Nucleus accumbens (tissue), 56 donors: ENCODE measurements at regions not wholly inside any gene's neighbourhood (a gene's known extent, or its start where the extent isn't known, plus 50 kb on each side); places are given as distances from the start of the nearest gene placed in this dataset.

ENCODE experiments used
- DNase-seq, 56 donors: peaks; one replicate each; lab custom pipeline; 2025; lab: John Stamatoyannopoulos, UW

GRCh38 chr11:15575409-15575808 lies 460.7 kb downstream of the INSC start:
- DNase-seq = no peak

GRCh38 chr11:15576769-15577168 lies 462.0 kb downstream of the INSC start:
- no peak for DNase-seq

DNA sequence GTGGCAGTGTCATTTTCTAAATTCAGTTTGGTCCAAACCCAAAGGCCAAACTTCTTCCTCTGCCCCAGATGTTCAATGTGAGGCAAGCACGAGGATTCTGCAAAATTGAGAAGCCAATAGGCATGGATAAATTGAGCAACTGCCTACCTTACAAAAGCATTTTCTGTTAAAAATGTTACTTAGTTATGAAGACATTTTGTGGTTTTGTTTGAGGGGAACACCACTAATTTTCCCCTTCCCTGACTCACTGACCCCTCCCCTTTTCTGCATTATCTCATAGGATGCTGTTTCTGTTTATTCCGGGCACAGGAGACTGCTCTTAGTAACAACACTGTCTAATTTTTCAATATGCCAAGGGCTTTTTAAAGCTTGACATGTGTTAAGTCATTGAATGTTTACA lies 462.8 kb downstream of the INSC start:
- DNase-seq = no peak

- DNase-seq = no peak
Observed at GRCh38 chr11:15579287-15580001, 464.7 kb downstream of the INSC start.

GRCh38 chr11:15580056-15580774 lies 465.5 kb downstream of the INSC start:
- DNase-seq = no peak

- no peak for DNase-seq
Observed at GRCh38 chr11:15580775-15581095, 466.0 kb downstream of the INSC start.

DNA sequence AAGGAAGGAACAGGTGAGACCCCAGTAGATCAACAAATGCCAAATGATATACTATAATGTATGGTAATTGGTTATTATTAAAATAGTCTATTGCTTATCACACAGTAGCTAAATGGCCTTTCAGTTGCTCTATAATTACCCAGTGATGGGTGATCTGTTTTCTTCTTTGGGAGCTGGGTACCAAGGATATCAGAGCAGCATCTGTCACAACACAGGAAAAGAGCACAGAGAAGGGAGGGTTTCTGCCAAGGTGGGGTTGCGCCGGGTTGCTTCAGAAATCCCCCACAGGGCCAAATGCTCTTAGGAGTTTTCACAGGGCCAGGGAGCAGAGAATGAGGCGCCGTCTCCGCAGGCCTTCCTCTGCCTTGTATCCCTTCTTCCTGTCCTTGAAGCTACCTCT lies 469.4 kb downstream of the INSC start:
- no peak for DNase-seq

DNA sequence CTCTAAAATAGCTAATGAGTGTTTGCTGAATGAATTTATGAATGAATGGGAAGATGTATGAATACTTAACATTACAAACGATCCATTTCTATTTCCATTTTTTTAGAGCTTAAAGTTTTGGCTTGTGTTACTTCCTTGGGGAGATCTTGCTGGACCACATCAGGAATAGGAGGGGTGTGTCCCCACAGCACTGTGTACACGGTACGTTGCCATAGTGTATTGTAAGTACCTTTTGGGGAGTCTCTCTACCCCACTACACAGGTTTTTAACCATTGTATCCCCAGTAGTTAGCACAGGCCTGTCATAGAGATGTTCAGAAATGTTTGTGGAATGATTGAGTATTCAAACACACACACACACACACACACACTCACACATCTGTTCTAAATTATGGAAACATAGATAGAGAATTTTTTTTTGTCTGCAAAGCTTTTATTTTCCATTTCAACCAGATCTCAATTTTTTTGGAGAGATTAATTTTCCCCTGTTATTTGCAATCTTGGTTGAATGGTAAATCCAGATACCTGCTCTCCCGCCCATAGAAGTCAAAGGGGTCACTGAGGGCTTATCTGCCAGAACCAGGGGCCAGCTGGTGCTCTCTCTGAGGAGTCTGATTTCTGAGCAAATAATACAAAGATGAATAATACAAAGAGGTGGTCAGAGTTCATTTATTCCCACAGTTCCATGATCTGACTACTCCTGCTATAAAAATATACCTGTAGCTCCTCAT lies 471.0 kb downstream of the INSC start:
- DNase-seq = no peak

DNA sequence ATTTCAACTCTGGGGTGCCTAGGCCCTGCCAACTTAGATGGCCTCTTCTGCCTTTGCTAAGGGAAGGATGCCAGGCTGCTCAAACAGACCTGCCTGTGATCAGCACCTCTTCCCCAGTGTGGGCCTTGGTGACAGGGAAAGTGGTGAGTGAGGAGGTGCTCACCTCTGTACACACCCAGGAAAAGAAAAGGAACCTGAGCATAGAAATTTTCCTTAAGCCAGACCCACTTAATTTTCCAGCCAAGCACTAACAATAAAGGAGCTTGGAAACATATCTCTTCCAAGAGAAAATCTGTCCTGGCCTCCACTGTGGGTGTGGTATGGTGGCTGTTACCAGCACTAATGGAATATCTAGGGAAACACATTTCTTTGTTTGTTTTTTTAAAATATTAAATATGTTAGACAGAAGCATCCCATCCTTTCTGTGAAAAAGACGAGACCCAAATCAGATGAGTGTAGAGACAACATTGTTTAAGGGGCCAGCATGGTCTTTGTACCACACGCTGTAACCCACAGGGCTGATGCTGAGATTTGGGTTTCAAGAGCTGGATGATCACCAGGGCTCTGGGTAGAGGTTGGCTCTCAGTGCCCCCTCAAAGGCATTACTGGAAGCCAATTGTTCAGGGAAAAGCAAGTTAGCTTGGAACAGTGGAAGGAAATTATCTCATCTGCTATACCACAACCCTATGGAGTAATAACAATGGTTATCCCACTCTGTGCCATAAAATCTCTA lies 472.2 kb downstream of the INSC start:
- DNase-seq = no peak

- DNase-seq = no peak
Observed at GRCh38 chr11:15589070-15589626, 474.4 kb downstream of the INSC start.

DNA sequence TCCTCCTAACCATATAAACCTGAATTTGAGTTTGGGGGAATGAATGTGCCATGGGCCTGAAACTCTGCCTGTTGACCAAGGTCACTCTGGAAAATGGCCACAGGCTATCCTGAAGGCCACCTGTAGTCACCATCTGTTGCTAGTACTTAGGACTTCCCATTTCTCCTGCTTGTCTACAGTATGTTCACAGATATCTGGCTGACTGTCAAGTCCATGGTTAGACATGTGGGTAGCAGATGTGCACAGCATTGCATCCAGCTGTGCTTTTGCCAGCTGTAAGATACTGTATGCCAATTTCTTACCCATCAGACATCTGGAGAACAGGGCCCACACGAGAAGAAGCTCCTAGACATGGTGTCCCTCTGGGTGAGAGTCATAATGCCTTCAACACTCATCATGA lies 475.4 kb downstream of the INSC start:
- no peak for DNase-seq

GRCh38 chr11:15591112-15591537 lies 476.4 kb downstream of the INSC start:
- no peak for DNase-seq

- no peak for DNase-seq
Observed at GRCh38 chr11:15594607-15595006, 479.9 kb downstream of the INSC start.

- no peak for DNase-seq
Observed at GRCh38 chr11:15599376-15599775, 484.7 kb downstream of the INSC start.

DNA sequence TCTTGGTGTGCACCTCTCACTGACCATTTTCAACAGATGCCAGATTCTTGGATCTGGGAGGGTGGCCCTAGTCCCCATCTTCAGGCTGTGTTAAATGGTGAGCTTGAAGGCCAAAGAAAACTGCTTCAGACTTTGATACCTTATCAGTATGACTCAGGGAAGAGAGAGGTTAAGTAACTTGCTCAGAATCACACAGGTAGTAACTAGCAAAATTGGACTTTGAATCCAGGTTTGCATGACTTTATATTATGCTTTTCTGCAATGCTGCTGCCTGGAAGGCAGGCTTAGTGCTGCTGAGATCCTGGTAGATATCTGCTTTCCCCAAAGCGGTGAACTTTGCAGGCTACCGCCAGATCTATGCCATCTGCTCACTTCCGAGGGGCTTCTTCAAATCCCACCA lies 487.3 kb downstream of the INSC start:
- no peak for DNase-seq

- DNase-seq = peak in 10 of 56 donors; percentile 1 to 39 (median 5)
Observed at GRCh38 chr11:15602785-15603567, 488.3 kb downstream of the INSC start.

DNA sequence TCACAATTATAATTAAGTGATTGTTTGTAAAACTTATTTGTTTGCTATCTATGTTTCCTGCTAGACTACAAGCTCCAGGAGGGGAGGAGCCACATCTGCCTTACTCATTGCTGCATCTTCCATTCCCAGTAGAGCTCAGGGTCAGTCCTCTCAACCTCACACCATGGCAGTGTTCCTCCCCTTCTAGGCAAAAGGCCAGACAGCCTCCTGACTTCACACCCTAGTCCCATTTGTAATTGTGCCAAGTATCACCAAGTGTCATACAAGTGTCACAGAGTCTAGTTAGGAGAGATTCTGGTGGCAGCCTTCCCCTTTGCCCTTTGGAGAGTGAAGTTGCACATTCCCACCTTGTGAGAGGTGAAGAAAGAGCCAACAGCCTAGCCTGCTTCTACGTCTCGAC lies 490.4 kb downstream of the INSC start:
- DNase-seq = no peak

DNA sequence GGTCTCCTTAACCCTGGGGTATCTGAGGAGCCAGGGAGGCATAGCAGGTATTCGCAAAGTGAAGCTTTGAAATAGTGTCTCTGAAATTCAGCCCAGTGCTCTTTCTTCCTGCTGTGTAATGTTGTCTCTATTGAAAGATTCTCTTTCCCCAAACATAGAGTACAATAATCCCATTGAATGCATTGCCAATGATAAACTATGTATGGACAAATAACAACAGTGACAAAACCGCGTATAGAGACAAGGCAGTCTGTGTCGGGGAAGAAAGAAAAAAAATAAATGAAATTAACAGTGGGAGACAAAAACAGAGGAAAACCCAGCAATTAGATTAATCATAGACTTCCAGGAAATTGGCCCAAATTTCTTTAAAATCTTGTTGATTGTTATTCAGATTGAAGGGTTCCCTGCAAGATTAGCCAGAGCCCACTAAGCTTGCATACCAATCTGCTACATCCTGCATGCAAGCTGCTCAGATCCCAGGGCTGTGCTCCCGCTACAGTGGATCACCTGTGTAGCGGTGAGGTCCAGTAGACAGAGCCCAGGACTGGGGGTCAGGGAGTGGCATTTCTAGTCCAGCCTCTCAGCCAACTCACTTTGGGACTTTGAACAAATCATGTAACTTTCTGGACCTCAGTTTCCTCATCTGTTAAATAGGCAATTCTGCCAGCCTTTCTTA lies 492.8 kb downstream of the INSC start:
- DNase-seq = no peak

GRCh38 chr11:15609445-15609844 lies 494.7 kb downstream of the INSC start:
- DNase-seq = no peak
